ENCODE measurements at regions not wholly inside any gene's neighbourhood (a gene's known extent, or its start where the extent isn't known, plus 50 kb on each side); places are given as distances from the start of the nearest gene placed in this dataset.
"Not testable (repeated sequence)": the region's sequence is repeated elsewhere in the genome, so short reads cannot be mapped to it uniquely, and the experiment has no call there.

DNA sequence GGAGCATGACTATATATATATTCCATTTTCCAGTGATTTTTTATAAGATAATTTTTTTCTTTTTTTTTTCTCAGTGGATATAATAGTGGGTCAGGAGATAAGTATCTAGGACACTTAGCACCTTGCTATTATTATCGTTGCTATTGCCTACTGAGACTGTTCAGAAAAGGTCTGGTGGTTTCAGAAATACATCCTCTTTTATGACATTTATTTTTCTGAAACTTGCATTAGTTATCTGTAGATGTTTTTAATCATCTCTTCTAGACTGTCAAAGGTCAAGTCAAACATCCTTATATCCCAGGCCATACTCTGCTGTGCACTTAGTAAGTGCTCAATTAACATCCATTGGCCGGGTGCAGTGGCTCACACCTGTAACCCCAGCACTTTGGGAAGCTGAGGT, 72.9 kb upstream of the MED14 start:
- H3K36me3 Mint-ChIP-seq: no peaks in the 10 kb centered on the region; the same call in none of the 2 replicates
- H3K9me3 Mint-ChIP-seq: peaks cover 4% of the 10 kb centered on the region; the same call in 1 of the 2 replicates
- H3K4me3 Mint-ChIP-seq: no peak overlapping the region
- H3K27ac Mint-ChIP-seq: no peak overlapping the region
- POLR2A ChIA-PET: no interaction called here
- peaks cover 14% of the 10 kb centered on the region for H3K4me1 Mint-ChIP-seq
- no peak for ATAC-seq
- CTCF ChIA-PET: no interaction called here
- TF ChIP-seq, protein P1, sequence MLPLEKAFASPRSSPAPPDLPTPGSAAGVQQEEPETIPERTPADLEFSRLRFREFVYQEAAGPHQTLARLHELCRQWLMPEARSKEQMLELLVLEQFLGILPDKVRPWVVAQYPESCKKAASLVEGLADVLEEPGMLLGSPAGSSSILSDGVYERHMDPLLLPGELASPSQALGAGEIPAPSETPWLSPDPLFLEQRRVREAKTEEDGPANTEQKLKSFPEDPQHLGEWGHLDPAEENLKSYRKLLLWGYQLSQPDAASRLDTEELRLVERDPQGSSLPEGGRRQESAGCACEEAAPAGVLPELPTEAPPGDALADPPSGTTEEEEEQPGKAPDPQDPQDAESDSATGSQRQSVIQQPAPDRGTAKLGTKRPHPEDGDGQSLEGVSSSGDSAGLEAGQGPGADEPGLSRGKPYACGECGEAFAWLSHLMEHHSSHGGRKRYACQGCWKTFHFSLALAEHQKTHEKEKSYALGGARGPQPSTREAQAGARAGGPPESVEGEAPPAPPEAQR (CRISPR knock-in tag; IDR thresholded peaks at IDR 0.05): no peak
- no peak for TF ChIP-seq ZNF423 (CRISPR knock-in tag; IDR thresholded peaks at IDR 0.05)
- TF ChIP-seq, protein P2, sequence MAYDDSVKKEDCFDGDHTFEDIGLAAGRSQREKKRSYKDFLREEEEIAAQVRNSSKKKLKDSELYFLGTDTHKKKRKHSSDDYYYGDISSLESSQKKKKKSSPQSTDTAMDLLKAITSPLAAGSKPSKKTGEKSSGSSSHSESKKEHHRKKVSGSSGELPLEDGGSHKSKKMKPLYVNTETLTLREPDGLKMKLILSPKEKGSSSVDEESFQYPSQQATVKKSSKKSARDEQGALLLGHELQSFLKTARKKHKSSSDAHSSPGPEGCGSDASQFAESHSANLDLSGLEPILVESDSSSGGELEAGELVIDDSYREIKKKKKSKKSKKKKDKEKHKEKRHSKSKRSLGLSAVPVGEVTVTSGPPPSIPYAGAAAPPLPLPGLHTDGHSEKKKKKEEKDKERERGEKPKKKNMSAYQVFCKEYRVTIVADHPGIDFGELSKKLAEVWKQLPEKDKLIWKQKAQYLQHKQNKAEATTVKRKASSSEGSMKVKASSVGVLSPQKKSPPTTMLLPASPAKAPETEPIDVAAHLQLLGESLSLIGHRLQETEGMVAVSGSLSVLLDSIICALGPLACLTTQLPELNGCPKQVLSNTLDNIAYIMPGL (CRISPR knock-in tag; IDR thresholded peaks at IDR 0.05): no peak
- no peak for TF ChIP-seq NFYB (CRISPR knock-in tag; conservative IDR thresholded peaks at IDR 0.05; ENCODE audit: low read depth)
- TF ChIP-seq MYBL2 (CRISPR knock-in tag; IDR thresholded peaks at IDR 0.05): no peak
- no peaks in the 10 kb centered on the region for H3K27me3 Mint-ChIP-seq (ENCODE audit: low read depth)
- DNase-seq (ENCODE audit: low spot score): no peak

DNA sequence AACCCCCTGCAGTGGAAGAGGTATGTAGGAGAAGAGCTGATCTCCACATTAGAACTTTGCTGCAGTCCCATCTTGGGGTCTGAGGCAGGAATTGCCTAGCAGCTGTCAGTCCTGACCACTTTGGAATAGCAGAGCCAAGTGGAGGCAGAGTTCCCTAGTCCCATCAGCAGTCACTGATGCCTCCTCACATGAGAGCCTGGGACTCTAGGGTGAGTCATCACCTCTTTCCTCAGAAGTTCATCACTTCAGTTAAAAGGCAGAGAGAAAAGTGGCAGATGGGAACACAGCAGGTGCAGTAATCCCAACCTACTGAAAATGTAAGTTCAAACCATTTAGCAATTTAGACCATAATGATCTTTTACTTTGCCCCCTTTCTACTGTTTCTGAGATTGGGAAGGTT, 73.9 kb upstream of the MED14 start:
- DNase-seq (ENCODE audit: low spot score) (no peak), ATAC-seq (no peak)
- peaks cover 14% of the 10 kb centered on the region for H3K4me1 Mint-ChIP-seq
- CTCF ChIA-PET: no interaction called here
- H3K4me3 Mint-ChIP-seq: no peak overlapping the region
- H3K27me3 Mint-ChIP-seq (ENCODE audit: low read depth): no peaks in the 10 kb centered on the region
- TF ChIP-seq ZBTB21 (CRISPR knock-in tag; IDR thresholded peaks at IDR 0.05; ENCODE audit: borderline replicate concordance) (no peak), ETV6 (CRISPR knock-in tag; IDR thresholded peaks at IDR 0.05) (no peak), TP53 (CRISPR knock-in tag; IDR thresholded peaks at IDR 0.05) (no peak), FOXK1 (CRISPR knock-in tag; IDR thresholded peaks at IDR 0.05) (no peak)
- TF ChIP-seq, protein P1 (CRISPR knock-in tag; IDR thresholded peaks at IDR 0.05): no peak
- TF ChIP-seq, protein P3, sequence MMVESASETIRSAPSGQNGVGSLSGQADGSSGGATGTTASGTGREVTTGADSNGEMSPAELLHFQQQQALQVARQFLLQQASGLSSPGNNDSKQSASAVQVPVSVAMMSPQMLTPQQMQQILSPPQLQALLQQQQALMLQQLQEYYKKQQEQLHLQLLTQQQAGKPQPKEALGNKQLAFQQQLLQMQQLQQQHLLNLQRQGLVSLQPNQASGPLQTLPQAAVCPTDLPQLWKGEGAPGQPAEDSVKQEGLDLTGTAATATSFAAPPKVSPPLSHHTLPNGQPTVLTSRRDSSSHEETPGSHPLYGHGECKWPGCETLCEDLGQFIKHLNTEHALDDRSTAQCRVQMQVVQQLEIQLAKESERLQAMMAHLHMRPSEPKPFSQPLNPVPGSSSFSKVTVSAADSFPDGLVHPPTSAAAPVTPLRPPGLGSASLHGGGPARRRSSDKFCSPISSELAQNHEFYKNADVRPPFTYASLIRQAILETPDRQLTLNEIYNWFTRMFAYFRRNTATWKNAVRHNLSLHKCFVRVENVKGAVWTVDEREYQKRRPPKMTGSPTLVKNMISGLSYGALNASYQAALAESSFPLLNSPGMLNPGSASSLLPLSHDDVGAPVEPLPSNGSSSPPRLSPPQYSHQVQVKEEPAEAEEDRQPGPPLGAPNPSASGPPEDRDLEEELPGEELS (CRISPR knock-in tag; IDR thresholded peaks at IDR 0.05): no peak
- TF ChIP-seq, protein P4, sequence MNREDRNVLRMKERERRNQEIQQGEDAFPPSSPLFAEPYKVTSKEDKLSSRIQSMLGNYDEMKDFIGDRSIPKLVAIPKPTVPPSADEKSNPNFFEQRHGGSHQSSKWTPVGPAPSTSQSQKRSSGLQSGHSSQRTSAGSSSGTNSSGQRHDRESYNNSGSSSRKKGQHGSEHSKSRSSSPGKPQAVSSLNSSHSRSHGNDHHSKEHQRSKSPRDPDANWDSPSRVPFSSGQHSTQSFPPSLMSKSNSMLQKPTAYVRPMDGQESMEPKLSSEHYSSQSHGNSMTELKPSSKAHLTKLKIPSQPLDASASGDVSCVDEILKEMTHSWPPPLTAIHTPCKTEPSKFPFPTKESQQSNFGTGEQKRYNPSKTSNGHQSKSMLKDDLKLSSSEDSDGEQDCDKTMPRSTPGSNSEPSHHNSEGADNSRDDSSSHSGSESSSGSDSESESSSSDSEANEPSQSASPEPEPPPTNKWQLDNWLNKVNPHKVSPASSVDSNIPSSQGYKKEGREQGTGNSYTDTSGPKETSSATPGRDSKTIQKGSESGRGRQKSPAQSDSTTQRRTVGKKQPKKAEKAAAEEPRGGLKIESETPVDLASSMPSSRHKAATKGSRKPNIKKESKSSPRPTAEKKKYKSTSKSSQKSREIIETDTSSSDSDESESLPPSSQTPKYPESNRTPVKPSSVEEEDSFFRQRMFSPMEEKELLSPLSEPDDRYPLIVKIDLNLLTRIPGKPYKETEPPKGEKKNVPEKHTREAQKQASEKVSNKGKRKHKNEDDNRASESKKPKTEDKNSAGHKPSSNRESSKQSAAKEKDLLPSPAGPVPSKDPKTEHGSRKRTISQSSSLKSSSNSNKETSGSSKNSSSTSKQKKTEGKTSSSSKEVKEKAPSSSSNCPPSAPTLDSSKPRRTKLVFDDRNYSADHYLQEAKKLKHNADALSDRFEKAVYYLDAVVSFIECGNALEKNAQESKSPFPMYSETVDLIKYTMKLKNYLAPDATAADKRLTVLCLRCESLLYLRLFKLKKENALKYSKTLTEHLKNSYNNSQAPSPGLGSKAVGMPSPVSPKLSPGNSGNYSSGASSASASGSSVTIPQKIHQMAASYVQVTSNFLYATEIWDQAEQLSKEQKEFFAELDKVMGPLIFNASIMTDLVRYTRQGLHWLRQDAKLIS (CRISPR knock-in tag; IDR thresholded peaks at IDR 0.05; ENCODE audit: borderline replicate concordance): no peak
- POLR2A ChIA-PET: no interaction called here
- H3K9me3 Mint-ChIP-seq: peaks cover 12% of the 10 kb centered on the region
- H3K27ac Mint-ChIP-seq: no peak overlapping the region
- peaks cover 8% of the 10 kb centered on the region for H3K36me3 Mint-ChIP-seq

DNA sequence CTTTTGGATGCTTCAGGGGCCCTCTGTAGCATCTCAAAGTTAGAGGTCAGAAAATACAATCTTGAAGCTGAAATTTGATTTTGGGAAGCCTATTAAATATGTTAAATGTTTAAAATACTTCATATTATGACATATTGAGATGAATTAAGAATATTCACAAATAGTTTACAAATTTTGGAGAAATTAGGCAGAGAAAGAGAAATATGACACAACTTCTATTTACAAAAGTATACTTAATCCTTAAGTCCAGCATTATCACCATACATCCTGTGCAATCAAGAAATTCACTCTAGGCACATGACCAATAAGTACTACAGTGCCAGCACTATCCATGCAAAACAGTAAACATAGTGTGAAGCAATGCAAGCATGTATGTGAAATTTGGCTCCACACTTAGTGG, 79.7 kb upstream of the MED14 start:
- ATAC-seq; H3K27me3 Mint-ChIP-seq (ENCODE audit: low read depth); DNase-seq (ENCODE audit: low spot score); CTCF ChIA-PET; POLR2A ChIA-PET; H3K4me3 Mint-ChIP-seq; H3K27ac Mint-ChIP-seq: not testable (repeated sequence)
- Mint-ChIP-seq H3K9me3 (peaks cover 20% of the 10 kb centered on the region), H3K4me1 (peaks cover 15% of the 10 kb centered on the region), H3K36me3 (peaks cover 20% of the 10 kb centered on the region)
